H1 (cell line): ENCODE measurements at regions not wholly inside any gene's neighbourhood (a gene's known extent, or its start where the extent isn't known, plus 50 kb on each side); places are given as distances from the start of the nearest gene placed in this dataset.

ENCODE experiments used
- CTCF ChIA-PET: fragments of 300-600 bp; sonication (Branson Sonifier 250); formaldehyde crosslinking; loops from one replicate; lab custom pipeline; 2021; ENCODE audit not compliant: partially characterized antibody; lab: Charles Lee
- POLR2A ChIA-PET: fragments of 300-600 bp; sonication (Branson Sonifier 250); formaldehyde crosslinking; loops from one replicate; lab custom pipeline; 2021; ENCODE audit warnings: inconsistent platforms; ENCODE audit not compliant: partially characterized antibody; lab: Charles Lee
- DNase-seq, 2 experiments: peaks; one replicate each; pipeline versions ENCODE4 v3.0.0 to v3.0.0-alpha.2; 2010 to 2022; ENCODE audit warnings: low spot score in 2 of 2, low read depth in 1 of 2, mixed read lengths in 1 of 2
- FAIRE-seq: peaks from 2 replicates; lab custom pipeline; 2011; peaks lifted over from hg19 to GRCh38; lab: Jason Lieb, UNC
- H2AFZ ChIP-seq: 2 replicates; pipeline ENCODE4 v1.8.1; 2012; ENCODE audit warnings: low read length, inconsistent platforms
- H2AK5ac ChIP-seq: 2 replicates; pipeline ENCODE4 v1.6.1; 2013; ENCODE audit warnings: low read depth, low read length
- H2BK120ac ChIP-seq: replicated peaks from 2 replicates; pipeline ENCODE3; 2013; ENCODE audit warnings: low read depth, low read length, inconsistent platforms
- H2BK12ac ChIP-seq: 2 replicates; pipeline ENCODE4 v1.6.1; 2013; ENCODE audit warnings: low read depth, low read length
- H2BK15ac ChIP-seq: 2 replicates; pipeline ENCODE4 v1.6.1; 2013; ENCODE audit warnings: low read length
- H2BK20ac ChIP-seq: 2 replicates; pipeline ENCODE4 v1.6.1; 2013; ENCODE audit warnings: low read length
- H2BK5ac ChIP-seq: 2 replicates; pipeline ENCODE4 v1.6.1; 2013; ENCODE audit warnings: low read depth, low read length
- H3K14ac ChIP-seq: 2 replicates; pipeline ENCODE4 v1.6.1; 2013; ENCODE audit warnings: inconsistent platforms; ENCODE audit not compliant: insufficient read length
- H3K18ac ChIP-seq: 2 replicates; pipeline ENCODE4 v1.6.1; 2013; ENCODE audit warnings: low read length; ENCODE audit errors: extremely low read depth
- H3K23ac ChIP-seq: 2 replicates; pipeline ENCODE4 v1.6.1; 2013; ENCODE audit warnings: inconsistent platforms; ENCODE audit not compliant: insufficient read length
- H3K23me2 ChIP-seq: 2 replicates; pipeline ENCODE4 v1.6.1; 2013; ENCODE audit warnings: low read depth, low read length
- H3K27ac ChIP-seq: 2 replicates; pipeline ENCODE4 v1.6.1; 2011; ENCODE audit warnings: low read depth, low read length, inconsistent platforms
- H3K27me3 ChIP-seq, 4 experiments: replicated peaks in 1 of 4; 1 replicate in 1 of 4; 2 replicates in 3 of 4; pipeline versions ENCODE4 v1.6.1 to v1.8.1; 2011 to 2013; ENCODE audit warnings: low read length in 3 of 4, mild to moderate bottlenecking in 3 of 4, inconsistent platforms in 2 of 4, mixed read lengths in 2 of 4, moderate library complexity in 1 of 4; ENCODE audit not compliant: control insufficient read depth in 3 of 4, insufficient read depth in 3 of 4; ENCODE audit errors: extremely low read depth in 1 of 4
- H3K36me3 ChIP-seq, 4 experiments: 2 replicates each; pipeline versions ENCODE4 v1.6.1 to v1.8.1; 2011 to 2013; ENCODE audit warnings: mild to moderate bottlenecking in 4 of 4, low read length in 3 of 4, moderate library complexity in 2 of 4, control low read depth in 1 of 4, inconsistent platforms in 1 of 4; ENCODE audit not compliant: insufficient read depth in 4 of 4, control insufficient read depth in 2 of 4
- H3K4ac ChIP-seq: replicated peaks from 2 replicates; pipeline ENCODE3; 2013; ENCODE audit warnings: low read length, low read depth, mixed read lengths, inconsistent platforms; ENCODE audit not compliant: insufficient read length
- H3K4me1 ChIP-seq, 4 experiments: replicated peaks in 1 of 4; 1 replicate in 1 of 4; 2 replicates in 3 of 4; pipeline versions ENCODE4 v1.6.1 to v1.8.1; 2011 to 2013; ENCODE audit warnings: low read length in 3 of 4, inconsistent platforms in 2 of 4, mixed read lengths in 1 of 4; ENCODE audit not compliant: insufficient read depth in 4 of 4, control insufficient read depth in 3 of 4
- H3K4me2 ChIP-seq, 2 experiments: 2 replicates each; pipeline versions ENCODE4 v1.6.1 to v1.8.1; 2011 to 2013; ENCODE audit warnings: low read depth in 2 of 2, low read length in 2 of 2, control low read depth in 1 of 2, inconsistent platforms in 1 of 2, mild to moderate bottlenecking in 1 of 2; ENCODE audit not compliant: insufficient read depth in 1 of 2
- H3K4me3 ChIP-seq, 4 experiments: fragments of 200-600, 300-600 bp in 1 of 4; sonication (generic), shearing (Covaris generic), sonication (Bioruptor Twin) in 1 of 4; 2 replicates each; pipeline versions ENCODE4 v1.5.1 to v1.8.1; 2011 to 2016; ENCODE audit warnings: low read length in 4 of 4, low read depth in 3 of 4, control low read depth in 2 of 4, inconsistent platforms in 2 of 4, mild to moderate bottlenecking in 2 of 4, mixed read lengths in 1 of 4, moderate library complexity in 1 of 4; ENCODE audit not compliant: insufficient read depth in 2 of 4; ENCODE audit errors: extremely low read depth in 1 of 4
- H3K56ac ChIP-seq: replicated peaks from 2 replicates; pipeline ENCODE3; 2013; ENCODE audit warnings: low read depth, mild to moderate bottlenecking, mixed read lengths, low read length, inconsistent platforms; ENCODE audit not compliant: insufficient read length
- H3K79me1 ChIP-seq: 2 replicates; pipeline ENCODE4 v1.6.1; 2013; ENCODE audit warnings: low read depth, low read length, control low read depth
- H3K79me2 ChIP-seq, 2 experiments: 2 replicates each; pipeline versions ENCODE4 v1.6.1 to v1.8.1; 2012 to 2013; ENCODE audit warnings: low read length in 2 of 2, mild to moderate bottlenecking in 2 of 2, inconsistent platforms in 1 of 2; ENCODE audit not compliant: insufficient read depth in 2 of 2, control insufficient read depth in 1 of 2
- H3K9ac ChIP-seq, 4 experiments: replicated peaks in 1 of 4; 1 replicate in 1 of 4; 2 replicates in 3 of 4; pipeline versions ENCODE4 v1.6.1 to v1.8.1; 2011 to 2013; ENCODE audit warnings: low read depth in 3 of 4, low read length in 3 of 4, control low read depth in 2 of 4, mild to moderate bottlenecking in 2 of 4, moderate library complexity in 2 of 4, inconsistent platforms in 1 of 4; ENCODE audit errors: extremely low read depth in 1 of 4
- H3K9me3 ChIP-seq, 2 experiments: 2 replicates each; pipeline versions ENCODE4 v1.6.1 to v1.8.1; 2012 to 2013; ENCODE audit warnings: mild to moderate bottlenecking in 2 of 2, moderate library complexity in 2 of 2, control low read depth in 1 of 2, inconsistent platforms in 1 of 2, low read depth in 1 of 2, low read length in 1 of 2, mixed read lengths in 1 of 2; ENCODE audit not compliant: insufficient read depth in 2 of 2
- H4K20me1 ChIP-seq, 2 experiments: replicated peaks in 1 of 2; 2 replicates each; pipeline versions ENCODE3 to v1.8.1; 2011 to 2013; ENCODE audit warnings: inconsistent platforms in 2 of 2, low read length in 2 of 2, mild to moderate bottlenecking in 1 of 2; ENCODE audit not compliant: insufficient read depth in 2 of 2, control insufficient read depth in 1 of 2
- H4K5ac ChIP-seq: 2 replicates; pipeline ENCODE4 v1.6.1; 2013; ENCODE audit warnings: low read length, low read depth, mixed read lengths, inconsistent platforms; ENCODE audit not compliant: insufficient read length
- H4K8ac ChIP-seq: 2 replicates; pipeline ENCODE4 v1.8.0; 2013; ENCODE audit warnings: mild to moderate bottlenecking, moderate library complexity, low read length, inconsistent platforms; ENCODE audit not compliant: insufficient read depth; ENCODE audit errors: extremely low read depth
- H4K91ac ChIP-seq: replicated peaks from 2 replicates; pipeline ENCODE3; 2013; ENCODE audit warnings: low read length, mixed read lengths, inconsistent platforms; ENCODE audit not compliant: insufficient read length
- SRF ChIP-seq: IDR thresholded peaks from 2 replicates; pipeline ENCODE4 v1.6.1; 2011; ENCODE audit warnings: mild to moderate bottlenecking, low read depth, low read length, moderate library complexity
- WGBS, 2 experiments: shearing (Covaris generic) in 1 of 2; methylation state at CpG; one replicate each; pipeline versions ENCODE4 v1.1.6 to v1.1.7; 2013 to 2015; ENCODE audit warnings: low lambda C conversion rate in 2 of 2, mixed read lengths in 2 of 2, inconsistent platforms in 1 of 2, low coverage in 1 of 2, missing lambda C conversion rate in 1 of 2; ENCODE audit not compliant: insufficient replicate concordance in 2 of 2, insufficient coverage in 1 of 2, insufficient read length in 1 of 2; ENCODE audit errors: extremely low coverage in 1 of 2, missing lambda C conversion rate in 1 of 2; 5-methylcytosine and 5-hydroxymethylcytosine counted together

DNA sequence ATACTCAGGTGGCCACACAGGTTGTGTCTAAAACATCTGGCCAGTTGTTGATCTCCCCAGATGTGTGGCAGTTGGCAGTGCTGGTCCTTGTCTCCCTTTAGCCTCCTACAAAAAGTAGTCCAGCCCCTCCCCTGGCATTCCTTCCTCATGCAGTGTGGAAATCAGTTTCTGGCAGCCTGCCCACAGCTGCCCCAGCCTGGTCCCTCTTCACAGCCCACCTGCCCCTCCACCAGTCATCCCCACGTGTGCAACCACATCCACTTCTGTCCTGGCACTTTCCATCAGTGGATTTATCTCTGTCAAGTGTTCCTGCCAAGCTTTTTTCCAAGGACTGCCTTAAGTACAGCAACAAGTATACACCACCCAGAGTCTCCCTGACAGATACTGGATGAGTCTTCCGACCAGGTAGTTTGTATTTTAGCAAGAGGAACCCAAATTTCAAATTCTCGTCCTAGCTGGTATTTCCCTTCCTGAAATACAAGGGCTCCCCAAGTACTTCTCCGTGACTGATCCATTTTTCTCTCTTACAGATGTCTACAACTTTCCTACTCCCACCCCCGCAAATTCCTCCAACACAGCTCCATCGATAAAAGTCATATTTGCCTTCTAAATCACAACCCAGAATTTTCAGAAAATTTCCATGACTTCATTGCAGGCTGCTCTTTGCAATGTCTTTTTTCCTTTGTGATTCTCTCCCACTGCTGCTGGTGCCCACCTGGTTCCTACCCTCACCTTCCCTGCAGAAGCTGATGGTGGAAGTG is 313.5 kb downstream of the FOXO1 start:
- H2AK5ac ChIP-seq = 0 out of 2 replicates have a peak overlapping the region, but pooled peaks have one; percentile 47
- H3K4ac ChIP-seq = no peak overlapping the region
- H3K79me2 ChIP-seq = no peaks in the 10 kb centered on the region
- H2BK120ac ChIP-seq = no peak overlapping the region
- ChIA-PET POLR2A (no interaction called here), CTCF (interaction anchor here (0.7 to 0.9 kb wide), 2 partner anchors 24 to 328 kb away, joined by 3 read pairs; no protein-coding TSS in a partner anchor)
- H2BK5ac ChIP-seq = no peak overlapping the region
- H3K36me3 ChIP-seq = no peaks in the 10 kb centered on the region
- H3K9me3 ChIP-seq = no peaks in the 10 kb centered on the region
- no peaks in the 10 kb centered on the region for H4K20me1 ChIP-seq
- TF ChIP-seq SRF = no peak
- H3K23ac ChIP-seq = no peak overlapping the region
- DNase-seq (no peak), FAIRE-seq (no peak)
- no peak overlapping the region for H3K9ac ChIP-seq
- H4K8ac ChIP-seq = no peak overlapping the region
- H3K27me3 ChIP-seq = no peaks in the 10 kb centered on the region; a peak in 2 of 7 replicates
- no peak overlapping the region for H3K27ac ChIP-seq
- H3K4me1 ChIP-seq = peaks cover 2 to 11% (median 8%) of the 10 kb centered on the region in 4 experiments
- no peak overlapping the region for H3K18ac ChIP-seq
- no peaks in the 10 kb centered on the region for H3K79me1 ChIP-seq
- no peak overlapping the region for H3K56ac ChIP-seq
- WGBS, 2 experiments = 89 to 100% methylated on average over 2 to 6 of the region's 6 CpGs
- no peak overlapping the region for H3K4me3 ChIP-seq
- H4K5ac ChIP-seq = no peak overlapping the region
- H3K14ac ChIP-seq = no peak overlapping the region
- no peak overlapping the region for H4K91ac ChIP-seq
- peak overlapping the region; percentile 8; the same call in 1 of the 2 replicates for H2BK15ac ChIP-seq
- H3K23me2 ChIP-seq = peaks cover 2% of the 10 kb centered on the region; the same call in 1 of the 2 replicates
- H2BK12ac ChIP-seq = peak overlapping the region; percentile 55; the same call in 1 of the 2 replicates
- no peak overlapping the region for H3K4me2 ChIP-seq
- H2AFZ ChIP-seq = no peak overlapping the region
- H2BK20ac ChIP-seq = no peak overlapping the region
